GM23338 (cell line): ENCODE measurements at regions not wholly inside any gene's neighbourhood (a gene's known extent, or its start where the extent isn't known, plus 50 kb on each side); places are given as distances from the start of the nearest gene placed in this dataset.

ENCODE experiments used
- ATAC-seq: fragments of 200-7000 bp; cut with Tn5 transposase; 3 replicates; pipeline ENCODE4 v1.9.1; 2020
- DNase-seq: peaks from one replicate; pipeline ENCODE4 v3.0.0-alpha.2; 2015; ENCODE audit warnings: low spot score
- H2AFZ ChIP-seq: fragments of 200-600 bp; sonication (generic); 2 replicates; pipeline ENCODE4 v1.8.0; 2016; ENCODE audit warnings: antibody characterized with exemption, mild to moderate bottlenecking, moderate library complexity
- H3F3A ChIP-seq: fragments of 200-600 bp; sonication (generic); replicated peaks from 2 replicates; pipeline ENCODE4 v1.8.0; 2017; ENCODE audit warnings: antibody characterized with exemption, mixed run types, low read depth
- H3K27ac ChIP-seq: fragments of 200-600 bp; sonication (generic); 2 replicates; pipeline ENCODE4 v1.6.1; 2016; ENCODE audit warnings: low read depth
- H3K27me3 ChIP-seq: fragments of 200-600 bp; sonication (generic); 2 replicates; pipeline ENCODE4 v1.8.0; 2016; ENCODE audit warnings: mild to moderate bottlenecking, mixed run types, moderate library complexity; ENCODE audit not compliant: insufficient read depth
- H3K36me3 ChIP-seq: fragments of 200-600 bp; sonication (generic); 2 replicates; pipeline ENCODE4 v1.8.0; 2016; ENCODE audit warnings: mild to moderate bottlenecking; ENCODE audit not compliant: insufficient read depth
- H3K4me1 ChIP-seq: fragments of 200-600 bp; sonication (generic); 2 replicates; pipeline ENCODE4 v1.8.0; 2016; ENCODE audit warnings: mild to moderate bottlenecking, moderate library complexity; ENCODE audit not compliant: insufficient read depth
- H3K4me2 ChIP-seq: fragments of 200-600 bp; sonication (generic); 2 replicates; pipeline ENCODE4 v1.7.1; 2017; ENCODE audit warnings: mixed run types
- H3K4me3 ChIP-seq: fragments of 200-600 bp; sonication (generic); 2 replicates; pipeline ENCODE4 v1.6.1; 2016; ENCODE audit warnings: mixed run types
- H3K79me2 ChIP-seq: fragments of 200-600 bp; sonication (generic); replicated peaks from 2 replicates; pipeline ENCODE4 v1.8.0; 2017; ENCODE audit warnings: mild to moderate bottlenecking; ENCODE audit not compliant: insufficient read depth
- H3K9me2 ChIP-seq: fragments of 200-600 bp; sonication (generic); 2 replicates; pipeline ENCODE4 v1.8.0; 2017; ENCODE audit not compliant: insufficient read depth
- H4K20me1 ChIP-seq: fragments of 200-600 bp; sonication (generic); replicated peaks from 2 replicates; pipeline ENCODE4 v1.8.0; 2017; ENCODE audit warnings: mild to moderate bottlenecking; ENCODE audit not compliant: insufficient read depth
- H3K27ac Mint-ChIP-seq: 2 replicates; pipeline ENCODE4 v1.8.0; 2020; ENCODE audit warnings: inconsistent platforms, mild to moderate bottlenecking, moderate library complexity, mixed read lengths
- H3K27me3 Mint-ChIP-seq: 3 replicates; pipeline ENCODE4 v1.8.0; 2022; ENCODE audit warnings: low read depth, mild to moderate bottlenecking, moderate library complexity, mixed read lengths, inconsistent platforms; ENCODE audit not compliant: insufficient read depth, poor library complexity
- H3K36me3 Mint-ChIP-seq: 3 replicates; pipeline ENCODE4 v1.8.0; 2021; ENCODE audit warnings: low read depth, mild to moderate bottlenecking, inconsistent platforms, moderate library complexity, mixed read lengths
- H3K4me1 Mint-ChIP-seq: 3 replicates; pipeline ENCODE4 v1.8.0; 2020; ENCODE audit warnings: mild to moderate bottlenecking, inconsistent platforms, mixed read lengths
- H3K4me3 Mint-ChIP-seq: 3 replicates; pipeline ENCODE4 v1.8.0; 2021; ENCODE audit warnings: moderate library complexity, mild to moderate bottlenecking, inconsistent platforms, mixed read lengths
- H3K9me3 Mint-ChIP-seq: 3 replicates; pipeline ENCODE4 v1.8.0; 2020; ENCODE audit warnings: moderate library complexity, mild to moderate bottlenecking, inconsistent platforms, mixed read lengths
- CREB1 ChIP-seq: fragments of 250-450 bp; sonication (Bioruptor Pico); IDR thresholded peaks from 2 replicates; pipeline ENCODE4 v1.5.0; 2020; ENCODE audit warnings: low read depth, mild to moderate bottlenecking, moderate library complexity
- CTCF ChIP-seq, 2 experiments: fragments of 200-600 bp in 1 of 2; sonication (generic) in 1 of 2; conservative IDR thresholded peaks; 2 replicates each; pipeline versions ENCODE4 v1.5.1 to v1.6.1; 2016 to 2017; ENCODE audit warnings: antibody characterized with exemption in 2 of 2, low read depth in 2 of 2, mild to moderate bottlenecking in 2 of 2, moderate library complexity in 1 of 2
- ETS1 ChIP-seq: IDR thresholded peaks from 2 replicates; pipeline ENCODE4 v1.6.1; 2016; ENCODE audit warnings: antibody characterized with exemption
- EZH2 ChIP-seq: fragments of 200-600 bp; sonication (generic); IDR thresholded peaks from one replicate; pipeline ENCODE4 v1.8.0; 2017; ENCODE audit warnings: antibody characterized with exemption, mild to moderate bottlenecking, low read depth; ENCODE audit not compliant: unreplicated experiment
- EZH2phosphoT487 ChIP-seq: fragments of 200-600 bp; sonication (generic); IDR thresholded peaks from one replicate; pipeline ENCODE4 v1.8.1; 2018; ENCODE audit warnings: antibody characterized with exemption; ENCODE audit not compliant: unreplicated experiment
- JUNB ChIP-seq: IDR thresholded peaks from one replicate; pipeline ENCODE4 v1.6.1; 2016; ENCODE audit warnings: antibody characterized with exemption; ENCODE audit not compliant: unreplicated experiment
- NANOG ChIP-seq: IDR thresholded peaks from 2 replicates; pipeline ENCODE4 v1.6.1; 2016; ENCODE audit warnings: antibody characterized with exemption, borderline replicate concordance
- POLR2AphosphoS5 ChIP-seq: IDR thresholded peaks from 2 replicates; pipeline ENCODE4 v1.6.1; 2016; ENCODE audit warnings: antibody characterized with exemption, low read depth
- REST ChIP-seq: IDR thresholded peaks from one replicate; pipeline ENCODE4 v1.6.1; 2018; ENCODE audit warnings: antibody characterized with exemption; ENCODE audit not compliant: unreplicated experiment
- STAT1 ChIP-seq: IDR thresholded peaks from one replicate; pipeline ENCODE4 v1.6.1; 2016; ENCODE audit warnings: antibody characterized with exemption; ENCODE audit not compliant: unreplicated experiment
- ZNF114 ChIP-seq: fragments of 250-450 bp; sonication (Bioruptor Pico); IDR thresholded peaks from 2 replicates; pipeline ENCODE4 v1.5.0; 2020; ENCODE audit warnings: mild to moderate bottlenecking, moderate library complexity
- ZNF331 ChIP-seq: fragments of 250-450 bp; sonication (Bioruptor Pico); IDR thresholded peaks from 2 replicates; pipeline ENCODE4 v1.5.0; 2020; ENCODE audit warnings: low read depth, mild to moderate bottlenecking, moderate library complexity

- Mint-ChIP-seq H3K36me3 (peaks cover 7% of the 10 kb centered on the region; the same call in 2 of the 3 replicates), H3K27ac (no peak overlapping the region), H3K4me3 (no peak overlapping the region), H3K9me3 (peaks cover 19% of the 10 kb centered on the region), H3K4me1 (no peaks in the 10 kb centered on the region; the same call in 2 of the 3 replicates), H3K27me3 (peaks cover 6% of the 10 kb centered on the region)
- DNase-seq, result no peak
- H3F3A ChIP-seq, result no peaks in the 10 kb centered on the region
- H3K36me3 ChIP-seq, result no peaks in the 10 kb centered on the region
- H3K79me2 ChIP-seq, result no peaks in the 10 kb centered on the region
- H2AFZ ChIP-seq, result no peak overlapping the region
- no peak for TF ChIP-seq ZNF331
- TF ChIP-seq ETS1, result no peak
- TF ChIP-seq EZH2, result no peak
- no peak for TF ChIP-seq CTCF (conservative IDR thresholded peaks at IDR 0.05; ENCODE audit: low read depth in 2 of 2)
- no peak for TF ChIP-seq REST
- no peak for TF ChIP-seq STAT1
- no peak for TF ChIP-seq EZH2phosphoT487
- no peak for TF ChIP-seq CREB1
- TF ChIP-seq JUNB, result no peak
- TF ChIP-seq POLR2AphosphoS5, result no peak
- no peak for TF ChIP-seq NANOG
- H3K27me3 ChIP-seq, result no peaks in the 10 kb centered on the region
- H4K20me1 ChIP-seq, result no peaks in the 10 kb centered on the region
- no peak overlapping the region for H3K27ac ChIP-seq
- no peak overlapping the region for H3K4me2 ChIP-seq
- ATAC-seq, result no peak
- no peak overlapping the region for H3K4me3 ChIP-seq
- H3K9me2 ChIP-seq, result peaks cover 3% of the 10 kb centered on the region; the same call in 1 of the 2 replicates
- no peaks in the 10 kb centered on the region for H3K4me1 ChIP-seq
These were observed 191.3 kb upstream of the GALNT17 start for GRCh38 chr7:70940597-70940996.

GRCh38 chr7:70942791-70943190 is 189.2 kb upstream of the GALNT17 start:
- Histone ChIP-seq H2AFZ (peak overlapping the region; percentile 47), H3K36me3 (no peaks in the 10 kb centered on the region), H3K79me2 (no peaks in the 10 kb centered on the region), H3K9me2 (peaks cover 3% of the 10 kb centered on the region; the same call in 1 of the 2 replicates), H3F3A (no peaks in the 10 kb centered on the region), H3K4me1 (no peaks in the 10 kb centered on the region), H3K4me3 (no peak overlapping the region), H3K4me2 (no peak overlapping the region), H4K20me1 (no peaks in the 10 kb centered on the region), H3K27ac (no peak overlapping the region), H3K27me3 (no peaks in the 10 kb centered on the region)
- no peak overlapping the region for H3K27ac Mint-ChIP-seq
- ATAC-seq (no peak), DNase-seq (no peak)
- no peaks in the 10 kb centered on the region; the same call in 2 of the 3 replicates for H3K4me1 Mint-ChIP-seq
- peaks cover 33% of the 10 kb centered on the region for H3K9me3 Mint-ChIP-seq
- H3K36me3 Mint-ChIP-seq, result peaks cover 14% of the 10 kb centered on the region; the same call in 2 of the 3 replicates
- H3K27me3 Mint-ChIP-seq, result peaks cover 2% of the 10 kb centered on the region
- H3K4me3 Mint-ChIP-seq, result no peak overlapping the region
- TF ChIP-seq EZH2phosphoT487 (no peak), POLR2AphosphoS5 (no peak), ETS1 (no peak), ZNF114 (CRISPR knock-in tag) (no peak), REST (no peak), ZNF331 (no peak)
